Erythroblast (primary cell): ENCODE measurements at regions not wholly inside any gene's neighbourhood (a gene's known extent, or its start where the extent isn't known, plus 50 kb on each side); places are given as distances from the start of the nearest gene placed in this dataset.

Source experiments
- DNase-seq, 2 experiments: peaks; one replicate each; lab custom pipeline; 2025; lab: John Stamatoyannopoulos, UW
- GATA1 ChIP-seq: IDR thresholded peaks from 2 replicates; pipeline ENCODE4 v1.6.1; 2011; ENCODE audit warnings: low read depth, mild to moderate bottlenecking, control low read depth, low read length, moderate library complexity
- POLR2A ChIP-seq: IDR thresholded peaks from 2 replicates; pipeline ENCODE4 v1.6.1; 2011; ENCODE audit warnings: mild to moderate bottlenecking, low read length

GRCh38 chr11:129573161-129573560, 197.5 kb downstream of the BARX2 start:
- TF ChIP-seq POLR2A (no peak), GATA1 (no peak)
- DNase-seq, result no peak

- no peak for TF ChIP-seq POLR2A
- DNase-seq, result no peak
These were observed 198.8 kb downstream of the BARX2 start for GRCh38 chr11:129574431-129574830.

- no peak for TF ChIP-seq POLR2A
- no peak for TF ChIP-seq GATA1
These were observed 201.0 kb downstream of the BARX2 start for GRCh38 chr11:129576652-129577051.

GRCh38 chr11:129578006-129578405, 202.4 kb downstream of the BARX2 start:
- TF ChIP-seq POLR2A (no peak), GATA1 (no peak)
- no peak for DNase-seq

More at GRCh38 chr11:129576652-129577051, 201.0 kb downstream of the BARX2 start:
- DNase-seq, result no peak

GRCh38 chr11:129580278-129580677, 204.6 kb downstream of the BARX2 start:
- no peak for DNase-seq
- no peak for TF ChIP-seq POLR2A
- TF ChIP-seq GATA1, result no peak

- TF ChIP-seq POLR2A (no peak), GATA1 (no peak)
- DNase-seq, result no peak
These were observed 208.7 kb downstream of the BARX2 start for GRCh38 chr11:129584316-129584715.

GRCh38 chr11:129589190-129589860, 213.7 kb downstream of the BARX2 start:
- no peak for DNase-seq
- TF ChIP-seq POLR2A, result no peak
- no peak for TF ChIP-seq GATA1

- TF ChIP-seq POLR2A (no peak), GATA1 (no peak)
- DNase-seq, result no peak
These were observed 214.5 kb downstream of the BARX2 start for GRCh38 chr11:129590030-129590752.

- no peak for TF ChIP-seq GATA1
- no peak for TF ChIP-seq POLR2A
- DNase-seq, result no peak
These were observed 215.3 kb downstream of the BARX2 start for GRCh38 chr11:129590753-129591475.

- TF ChIP-seq GATA1 (no peak), POLR2A (no peak)
- DNase-seq, result no peak
These were observed 215.9 kb downstream of the BARX2 start for GRCh38 chr11:129591527-129591926.

- TF ChIP-seq GATA1, result no peak
- no peak for TF ChIP-seq POLR2A
- DNase-seq, result no peak
These were observed 216.5 kb downstream of the BARX2 start for GRCh38 chr11:129592191-129592590.

GRCh38 chr11:129593098-129593497, 217.4 kb downstream of the BARX2 start:
- no peak for TF ChIP-seq POLR2A
- TF ChIP-seq GATA1, result no peak
- DNase-seq, result no peak

- TF ChIP-seq GATA1 (no peak), POLR2A (no peak)
- no peak for DNase-seq
These were observed 219.7 kb downstream of the BARX2 start for GRCh38 chr11:129595038-129595962.
